OCI-LY3 (cell line): ENCODE measurements at regions not wholly inside any gene's neighbourhood (a gene's known extent, or its start where the extent isn't known, plus 50 kb on each side); places are given as distances from the start of the nearest gene placed in this dataset.

Experiments used
- CTCF ChIP-seq: fragments of 200-600, 300-600 bp; sonication (generic); IDR thresholded peaks from 2 replicates; pipeline ENCODE4 v1.5.1; 2014; ENCODE audit warnings: antibody characterized with exemption, low read length, low read depth
- EZH2phosphoT487 ChIP-seq: fragments of 200-600 bp; shearing (Covaris generic); IDR thresholded peaks from 2 replicates; pipeline ENCODE4 v1.6.1; 2018; ENCODE audit warnings: antibody characterized with exemption, mixed run types, low read depth

DNA sequence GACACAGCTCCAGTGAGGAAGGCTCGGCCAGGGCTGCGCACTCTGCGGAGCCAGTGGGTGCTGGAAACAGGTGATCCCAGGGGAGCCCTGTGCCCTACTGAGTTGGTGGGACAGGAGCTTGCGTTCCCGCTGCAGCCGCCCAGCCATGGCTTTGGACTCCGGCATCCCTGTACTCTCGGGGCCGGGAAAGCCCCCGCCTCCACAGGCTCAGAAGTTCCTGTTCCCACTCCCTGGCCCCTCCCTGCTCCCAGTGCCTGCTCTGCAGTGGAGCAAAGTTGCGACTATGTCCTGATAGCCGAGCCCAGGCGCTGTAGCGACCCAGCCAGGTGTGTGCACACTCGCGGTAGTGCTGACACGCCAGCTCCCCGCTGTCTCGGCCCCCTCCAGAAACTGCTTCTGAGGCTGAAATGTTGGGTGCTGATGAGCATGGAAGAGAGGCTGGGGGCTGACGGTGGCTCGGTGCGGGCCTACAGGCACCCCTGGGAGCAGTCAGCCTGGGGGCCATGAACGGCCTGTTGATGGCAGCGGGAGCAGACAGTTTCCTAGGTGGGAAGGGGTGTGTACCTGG is 344.6 kb upstream of the MGAT4C start:
- no peak for TF ChIP-seq CTCF
- TF ChIP-seq EZH2phosphoT487 = no peak
